ENCODE measurements at regions not wholly inside any gene's neighbourhood (a gene's known extent, or its start where the extent isn't known, plus 50 kb on each side); places are given as distances from the start of the nearest gene placed in this dataset.

GRCh38 chr6:67897998-67898607 lies 737.0 kb upstream of the ADGRB3 start:
- Histone ChIP-seq H3K9me3 (ENCODE audit: low read length) (no peaks in the 10 kb centered on the region), H3K9ac (ENCODE audit: low read length) (no peak overlapping the region), H3K4me3 (ENCODE audit: low read length) (no peak overlapping the region), H2AFZ (ENCODE audit: low read length) (peak overlapping the region; percentile 94), H3K4me1 (ENCODE audit: low read length) (no peaks in the 10 kb centered on the region), H3K4me2 (ENCODE audit: low read depth, low read length, poor library complexity, severe bottlenecking) (no peak overlapping the region), H3K27ac (ENCODE audit: low read length) (no peak overlapping the region), H3K79me2 (ENCODE audit: low read length) (no peaks in the 10 kb centered on the region), H3K9me2 (replicated peaks; ENCODE audit: insufficient read depth, low read length) (no peaks in the 10 kb centered on the region), H3K36me3 (ENCODE audit: insufficient read depth, low read length) (no peaks in the 10 kb centered on the region), H4K20me1 (ENCODE audit: insufficient read depth, low read depth, low read length) (no peaks in the 10 kb centered on the region), H3K27me3 (ENCODE audit: low read length) (no peaks in the 10 kb centered on the region)
- DNase-seq: no peak

DNA sequence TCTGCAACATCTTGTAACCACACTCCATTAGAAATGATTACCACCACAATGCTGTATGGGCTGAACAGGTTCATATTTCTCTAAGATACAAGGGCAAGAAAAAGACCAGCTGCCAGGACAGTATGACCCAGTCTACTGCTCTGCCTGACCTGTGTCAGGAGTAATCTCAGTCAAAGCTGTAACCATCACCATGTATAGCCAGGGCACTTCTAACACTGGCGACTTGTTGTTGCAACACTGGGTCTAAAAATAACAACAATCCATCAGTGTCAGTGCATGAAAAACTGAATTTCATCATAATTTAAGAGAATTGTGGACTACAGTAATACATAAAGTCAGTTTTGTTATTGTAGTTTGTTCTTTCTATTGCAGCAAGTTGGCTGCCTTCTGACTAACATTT lies 738.6 kb upstream of the ADGRB3 start:
- Histone ChIP-seq H2AFZ (ENCODE audit: low read length) (no peak overlapping the region), H3K4me1 (ENCODE audit: low read length) (no peaks in the 10 kb centered on the region), H3K79me2 (ENCODE audit: low read length) (no peaks in the 10 kb centered on the region), H4K20me1 (ENCODE audit: insufficient read depth, low read depth, low read length) (no peaks in the 10 kb centered on the region), H3K9ac (ENCODE audit: low read length) (no peak overlapping the region), H3K4me2 (ENCODE audit: low read depth, low read length, poor library complexity, severe bottlenecking) (no peak overlapping the region), H3K27ac (ENCODE audit: low read length) (no peak overlapping the region), H3K36me3 (ENCODE audit: insufficient read depth, low read length) (no peaks in the 10 kb centered on the region), H3K27me3 (ENCODE audit: low read length) (no peaks in the 10 kb centered on the region), H3K9me3 (ENCODE audit: low read length) (no peaks in the 10 kb centered on the region), H3K9me2 (replicated peaks; ENCODE audit: insufficient read depth, low read length) (no peaks in the 10 kb centered on the region), H3K4me3 (ENCODE audit: low read length) (no peak overlapping the region)
- DNase-seq: no peak

GRCh38 chr6:67889682-67889995 lies 745.4 kb upstream of the ADGRB3 start:
- no peak overlapping the region for H3K9ac ChIP-seq (ENCODE audit: low read length)
- no peak overlapping the region for H3K4me2 ChIP-seq (ENCODE audit: low read depth, low read length, poor library complexity, severe bottlenecking)
- H3K4me1 ChIP-seq (ENCODE audit: low read length): no peaks in the 10 kb centered on the region
- no peaks in the 10 kb centered on the region for H3K79me2 ChIP-seq (ENCODE audit: low read length)
- no peaks in the 10 kb centered on the region for H4K20me1 ChIP-seq (ENCODE audit: insufficient read depth, low read depth, low read length)
- no peak for DNase-seq
- H3K36me3 ChIP-seq (ENCODE audit: insufficient read depth, low read length): no peaks in the 10 kb centered on the region
- H3K9me3 ChIP-seq (ENCODE audit: low read length): no peaks in the 10 kb centered on the region
- H3K9me2 ChIP-seq (replicated peaks; ENCODE audit: insufficient read depth, low read length): no peaks in the 10 kb centered on the region
- H3K27ac ChIP-seq (ENCODE audit: low read length): no peak overlapping the region
- peak overlapping the region; percentile 70; the same call in 1 of the 2 replicates for H2AFZ ChIP-seq (ENCODE audit: low read length)
- no peaks in the 10 kb centered on the region for H3K27me3 ChIP-seq (ENCODE audit: low read length)
- no peak overlapping the region for H3K4me3 ChIP-seq (ENCODE audit: low read length)

- H3K4me2 ChIP-seq (ENCODE audit: low read depth, low read length, poor library complexity, severe bottlenecking): no peak overlapping the region
- no peaks in the 10 kb centered on the region for H3K9me3 ChIP-seq (ENCODE audit: low read length)
- H3K9ac ChIP-seq (ENCODE audit: low read length): no peak overlapping the region
- peak overlapping the region; percentile 70; the same call in 1 of the 2 replicates for H2AFZ ChIP-seq (ENCODE audit: low read length)
- no peaks in the 10 kb centered on the region for H3K27me3 ChIP-seq (ENCODE audit: low read length)
- no peak for DNase-seq
- H3K27ac ChIP-seq (ENCODE audit: low read length): no peak overlapping the region
- no peaks in the 10 kb centered on the region for H3K9me2 ChIP-seq (replicated peaks; ENCODE audit: insufficient read depth, low read length)
- H3K4me3 ChIP-seq (ENCODE audit: low read length): no peak overlapping the region
- no peaks in the 10 kb centered on the region for H3K4me1 ChIP-seq (ENCODE audit: low read length)
- no peaks in the 10 kb centered on the region for H3K36me3 ChIP-seq (ENCODE audit: insufficient read depth, low read length)
- no peaks in the 10 kb centered on the region for H4K20me1 ChIP-seq (ENCODE audit: insufficient read depth, low read depth, low read length)
- no peaks in the 10 kb centered on the region for H3K79me2 ChIP-seq (ENCODE audit: low read length)
Measured at GRCh38 chr6:67888886-67889681, 746.0 kb upstream of the ADGRB3 start.

DNA sequence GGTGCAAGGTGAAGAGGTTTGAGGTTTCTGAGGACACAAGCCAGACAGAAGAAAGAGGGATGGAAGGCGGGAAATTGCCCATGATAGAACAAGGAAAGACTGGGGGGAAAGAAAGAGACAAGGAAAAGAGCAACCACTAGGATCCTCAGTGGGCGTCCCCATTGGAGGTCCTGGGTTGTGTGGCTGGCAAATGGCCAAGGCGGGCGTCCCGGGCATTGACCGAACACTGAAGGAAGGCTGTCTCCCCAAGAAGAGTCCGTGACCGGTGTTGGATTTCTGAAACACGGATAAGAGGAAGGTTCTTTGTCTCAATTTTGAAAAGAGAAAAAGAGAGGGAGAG lies 746.6 kb upstream of the ADGRB3 start:
- no peaks in the 10 kb centered on the region for H4K20me1 ChIP-seq (ENCODE audit: insufficient read depth, low read depth, low read length)
- H3K4me3 ChIP-seq (ENCODE audit: low read length): no peak overlapping the region
- no peaks in the 10 kb centered on the region for H3K79me2 ChIP-seq (ENCODE audit: low read length)
- no peaks in the 10 kb centered on the region for H3K9me3 ChIP-seq (ENCODE audit: low read length)
- no peaks in the 10 kb centered on the region for H3K9me2 ChIP-seq (replicated peaks; ENCODE audit: insufficient read depth, low read length)
- no peak for DNase-seq
- no peak overlapping the region for H3K9ac ChIP-seq (ENCODE audit: low read length)
- H3K27me3 ChIP-seq (ENCODE audit: low read length): no peaks in the 10 kb centered on the region
- no peak overlapping the region for H2AFZ ChIP-seq (ENCODE audit: low read length)
- no peaks in the 10 kb centered on the region for H3K36me3 ChIP-seq (ENCODE audit: insufficient read depth, low read length)
- no peak overlapping the region for H3K27ac ChIP-seq (ENCODE audit: low read length)
- H3K4me1 ChIP-seq (ENCODE audit: low read length): no peaks in the 10 kb centered on the region
- no peak overlapping the region for H3K4me2 ChIP-seq (ENCODE audit: low read depth, low read length, poor library complexity, severe bottlenecking)

DNA sequence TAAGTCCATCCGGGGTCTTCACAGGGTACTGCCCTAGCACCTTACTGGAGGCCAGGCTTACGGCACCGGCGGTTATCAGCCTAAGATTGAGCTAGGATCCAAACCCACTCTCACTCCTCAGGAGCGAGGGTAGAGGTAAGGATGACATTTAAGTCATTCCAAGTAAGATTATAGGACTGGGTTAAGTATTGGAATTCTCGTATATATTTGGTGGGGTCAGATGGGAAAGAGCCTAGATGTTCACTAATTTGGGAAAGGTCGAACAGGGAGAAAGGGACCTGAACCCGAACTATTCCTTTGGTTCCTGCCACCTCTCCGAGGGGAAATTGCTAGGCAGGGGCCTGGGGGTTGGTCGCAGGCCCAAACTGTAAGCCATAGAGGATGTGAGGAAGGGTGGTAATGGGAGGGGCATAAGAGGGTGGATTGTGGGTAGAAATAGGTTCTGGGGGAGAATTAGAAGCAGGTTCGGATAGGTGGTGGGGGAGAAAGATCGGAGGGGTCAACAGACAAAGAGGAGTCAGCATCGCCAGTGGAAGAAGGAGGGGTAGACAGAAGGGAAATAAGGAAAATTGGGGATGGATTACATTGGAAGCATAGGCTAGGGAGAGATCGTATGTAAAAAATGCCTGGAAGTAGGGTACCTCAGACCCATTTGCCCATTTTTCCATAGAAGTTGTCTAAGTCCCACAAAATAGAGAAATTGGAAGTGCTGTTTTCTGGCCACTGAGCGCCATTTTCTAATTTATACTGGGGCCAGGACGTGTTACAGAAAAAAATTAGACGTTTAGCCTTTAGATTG lies 747.1 kb upstream of the ADGRB3 start:
- H3K4me3 ChIP-seq (ENCODE audit: low read length): no peak overlapping the region
- no peak overlapping the region for H3K4me2 ChIP-seq (ENCODE audit: low read depth, low read length, poor library complexity, severe bottlenecking)
- no peaks in the 10 kb centered on the region for H3K79me2 ChIP-seq (ENCODE audit: low read length)
- no peak overlapping the region for H2AFZ ChIP-seq (ENCODE audit: low read length)
- H3K9me3 ChIP-seq (ENCODE audit: low read length): no peaks in the 10 kb centered on the region
- H3K9ac ChIP-seq (ENCODE audit: low read length): no peak overlapping the region
- no peaks in the 10 kb centered on the region for H4K20me1 ChIP-seq (ENCODE audit: insufficient read depth, low read depth, low read length)
- no peaks in the 10 kb centered on the region for H3K36me3 ChIP-seq (ENCODE audit: insufficient read depth, low read length)
- no peak for DNase-seq
- no peaks in the 10 kb centered on the region for H3K4me1 ChIP-seq (ENCODE audit: low read length)
- no peaks in the 10 kb centered on the region for H3K9me2 ChIP-seq (replicated peaks; ENCODE audit: insufficient read depth, low read length)
- H3K27me3 ChIP-seq (ENCODE audit: low read length): no peaks in the 10 kb centered on the region
- no peak overlapping the region for H3K27ac ChIP-seq (ENCODE audit: low read length)

- no peak overlapping the region for H3K4me2 ChIP-seq (ENCODE audit: low read depth, low read length, poor library complexity, severe bottlenecking)
- H3K27ac ChIP-seq (ENCODE audit: low read length): no peak overlapping the region
- no peaks in the 10 kb centered on the region for H3K9me3 ChIP-seq (ENCODE audit: low read length)
- H3K36me3 ChIP-seq (ENCODE audit: insufficient read depth, low read length): no peaks in the 10 kb centered on the region
- H3K4me1 ChIP-seq (ENCODE audit: low read length): no peaks in the 10 kb centered on the region
- no peak overlapping the region for H3K4me3 ChIP-seq (ENCODE audit: low read length)
- H4K20me1 ChIP-seq (ENCODE audit: insufficient read depth, low read depth, low read length): no peaks in the 10 kb centered on the region
- no peak overlapping the region for H2AFZ ChIP-seq (ENCODE audit: low read length)
- no peak overlapping the region for H3K9ac ChIP-seq (ENCODE audit: low read length)
- no peaks in the 10 kb centered on the region for H3K9me2 ChIP-seq (replicated peaks; ENCODE audit: insufficient read depth, low read length)
- DNase-seq: no peak
- no peaks in the 10 kb centered on the region for H3K27me3 ChIP-seq (ENCODE audit: low read length)
- H3K79me2 ChIP-seq (ENCODE audit: low read length): no peaks in the 10 kb centered on the region
Measured at GRCh38 chr6:67887419-67887746, 747.7 kb upstream of the ADGRB3 start.

GRCh38 chr6:67886840-67887292 lies 748.2 kb upstream of the ADGRB3 start:
- no peak overlapping the region for H3K27ac ChIP-seq (ENCODE audit: low read length)
- H3K79me2 ChIP-seq (ENCODE audit: low read length): no peaks in the 10 kb centered on the region
- H3K9me2 ChIP-seq (replicated peaks; ENCODE audit: insufficient read depth, low read length): no peaks in the 10 kb centered on the region
- no peaks in the 10 kb centered on the region for H3K27me3 ChIP-seq (ENCODE audit: low read length)
- no peaks in the 10 kb centered on the region for H4K20me1 ChIP-seq (ENCODE audit: insufficient read depth, low read depth, low read length)
- H3K9ac ChIP-seq (ENCODE audit: low read length): no peak overlapping the region
- H2AFZ ChIP-seq (ENCODE audit: low read length): no peak overlapping the region
- H3K4me1 ChIP-seq (ENCODE audit: low read length): no peaks in the 10 kb centered on the region
- no peak overlapping the region for H3K4me3 ChIP-seq (ENCODE audit: low read length)
- DNase-seq: no peak
- no peaks in the 10 kb centered on the region for H3K36me3 ChIP-seq (ENCODE audit: insufficient read depth, low read length)
- no peaks in the 10 kb centered on the region for H3K9me3 ChIP-seq (ENCODE audit: low read length)
- no peak overlapping the region for H3K4me2 ChIP-seq (ENCODE audit: low read depth, low read length, poor library complexity, severe bottlenecking)

Data from Karpas-422 (cell line).